Neural cell (in vitro differentiated cells): ENCODE measurements at regions not wholly inside any gene's neighbourhood (a gene's known extent, or its start where the extent isn't known, plus 50 kb on each side); places are given as distances from the start of the nearest gene placed in this dataset.
"Not testable (repeated sequence)": the region's sequence is repeated elsewhere in the genome, so short reads cannot be mapped to it uniquely, and the experiment has no call there.

Source experiments
- H2AFZ ChIP-seq: fragments of 200-600, 300-800 bp; sonication (generic), shearing (Covaris generic); 2 replicates; pipeline ENCODE4 v1.6.0; 2014; ENCODE audit warnings: low read depth, mild to moderate bottlenecking, antibody characterized with exemption, low read length, moderate library complexity
- H3F3A ChIP-seq: fragments of 200-600 bp; shearing (Covaris generic); 2 replicates; pipeline ENCODE4 v1.6.1; 2016; ENCODE audit warnings: mild to moderate bottlenecking, moderate library complexity, mixed read lengths, antibody characterized with exemption, low read length; ENCODE audit not compliant: insufficient read depth, poor library complexity, severe bottlenecking
- H3K27ac ChIP-seq: fragments of 200-600, 300-800 bp; sonication (generic), shearing (Covaris generic); 2 replicates; pipeline ENCODE4 v1.5.1; 2014; ENCODE audit warnings: mild to moderate bottlenecking, low read length, moderate library complexity
- H3K27me3 ChIP-seq: fragments of 300-800, 200-600 bp; sonication (generic), shearing (Covaris generic); 2 replicates; pipeline ENCODE4 v1.6.0; 2014; ENCODE audit warnings: mild to moderate bottlenecking, low read depth, low read length, moderate library complexity; ENCODE audit not compliant: insufficient read depth
- H3K36me3 ChIP-seq: fragments of 300-800, 200-600 bp; sonication (generic), shearing (Covaris generic); 2 replicates; pipeline ENCODE4 v1.5.1; 2014; ENCODE audit warnings: mild to moderate bottlenecking, antibody characterized with exemption, low read length, moderate library complexity; ENCODE audit not compliant: insufficient read depth
- H3K4me2 ChIP-seq: fragments of 300-800, 200-600 bp; sonication (generic), shearing (Covaris generic); 2 replicates; pipeline ENCODE4 v1.6.0; 2014; ENCODE audit warnings: mild to moderate bottlenecking, low read length
- H3K4me3 ChIP-seq: fragments of 300-800, 200-600 bp; sonication (generic), shearing (Covaris generic); 2 replicates; pipeline ENCODE4 v1.5.1; 2014; ENCODE audit warnings: mild to moderate bottlenecking, low read length, moderate library complexity
- H3K79me2 ChIP-seq: fragments of 200-600 bp; shearing (Covaris generic); replicated peaks from 2 replicates; pipeline ENCODE4 v1.6.0; 2014; ENCODE audit warnings: mild to moderate bottlenecking, low read length, moderate library complexity; ENCODE audit not compliant: insufficient read depth
- H3K9ac ChIP-seq: fragments of 300-800, 200-600 bp; sonication (generic), shearing (Covaris generic); 2 replicates; pipeline ENCODE4 v1.6.1; 2016; ENCODE audit warnings: mild to moderate bottlenecking, low read length, mixed read lengths
- H3K9me2 ChIP-seq: fragments of 200-600 bp; shearing (Covaris generic); 2 replicates; pipeline ENCODE4 v1.6.1; 2016; ENCODE audit warnings: mild to moderate bottlenecking, low read length, mixed read lengths; ENCODE audit not compliant: insufficient read depth
- H3K9me3 ChIP-seq: fragments of 200-600, 300-800 bp; sonication (generic), shearing (Covaris generic); 2 replicates; pipeline ENCODE4 v1.6.1; 2016; ENCODE audit warnings: mild to moderate bottlenecking, mixed run types, low read length, moderate library complexity, mixed read lengths
- H4K20me1 ChIP-seq: fragments of 200-600 bp; shearing (Covaris generic); 2 replicates; pipeline ENCODE4 v1.6.1; 2016; ENCODE audit warnings: mild to moderate bottlenecking, mixed run types; ENCODE audit not compliant: insufficient read depth
- CTCF ChIP-seq: fragments of 450-650 bp; IDR thresholded peaks from 2 replicates; pipeline ENCODE4 v1.5.1; 2014; ENCODE audit warnings: antibody characterized with exemption, mild to moderate bottlenecking, moderate library complexity; ENCODE audit not compliant: poor library complexity, severe bottlenecking
- EP300 ChIP-seq: fragments of 450-650 bp; conservative IDR thresholded peaks from 2 replicates; pipeline ENCODE4 v1.6.1; 2014; ENCODE audit warnings: antibody characterized with exemption, mild to moderate bottlenecking, moderate library complexity; ENCODE audit not compliant: poor library complexity, severe bottlenecking
- EZH2 ChIP-seq: fragments of 200-600, 300-800 bp; shearing (Covaris generic), sonication (generic); IDR thresholded peaks from 2 replicates; pipeline ENCODE4 v1.6.1; 2014; ENCODE audit warnings: antibody characterized with exemption, low read length, borderline replicate concordance, mild to moderate bottlenecking; ENCODE audit not compliant: insufficient read depth, poor library complexity, severe bottlenecking
- MXI1 ChIP-seq: fragments of 450-650 bp; conservative IDR thresholded peaks from 2 replicates; pipeline ENCODE4 v1.6.1; 2014; ENCODE audit warnings: antibody characterized with exemption, mild to moderate bottlenecking; ENCODE audit not compliant: poor library complexity, severe bottlenecking
- POLR2AphosphoS5 ChIP-seq: IDR thresholded peaks from 2 replicates; pipeline ENCODE4 v1.6.1; 2012
- RAD21 ChIP-seq: fragments of 450-650 bp; conservative IDR thresholded peaks from 2 replicates; pipeline ENCODE4 v1.6.1; 2014; ENCODE audit warnings: antibody characterized with exemption, mild to moderate bottlenecking, moderate library complexity
- REST ChIP-seq: IDR thresholded peaks from 2 replicates; pipeline ENCODE4 v1.6.1; 2012; ENCODE audit warnings: borderline replicate concordance
- SMC3 ChIP-seq: fragments of 450-650 bp; conservative IDR thresholded peaks from 2 replicates; pipeline ENCODE4 v1.6.1; 2014; ENCODE audit warnings: antibody characterized with exemption, mild to moderate bottlenecking, moderate library complexity; ENCODE audit not compliant: poor library complexity
- TAF1 ChIP-seq: IDR thresholded peaks from 2 replicates; pipeline ENCODE4 v1.6.1; 2012; ENCODE audit warnings: low read depth

- H3K27me3 ChIP-seq = no peaks in the 10 kb centered on the region
- no peak overlapping the region for H3K9ac ChIP-seq
- no peaks in the 10 kb centered on the region for H3K9me2 ChIP-seq
- no peaks in the 10 kb centered on the region for H3F3A ChIP-seq
- no peaks in the 10 kb centered on the region for H3K9me3 ChIP-seq
- H3K36me3 ChIP-seq = no peaks in the 10 kb centered on the region
- no peaks in the 10 kb centered on the region for H4K20me1 ChIP-seq
- H3K4me3 ChIP-seq = no peak overlapping the region
- no peak overlapping the region for H3K27ac ChIP-seq
- TF ChIP-seq POLR2AphosphoS5 = no peak
- TF ChIP-seq RAD21 = no peak
- no peak for TF ChIP-seq EP300
- no peak for TF ChIP-seq EZH2
- no peak for TF ChIP-seq CTCF
- TF ChIP-seq TAF1 = no peak
- no peak for TF ChIP-seq SMC3
- no peak for TF ChIP-seq MXI1
- no peak for TF ChIP-seq REST
- H3K4me2 ChIP-seq = no peak overlapping the region
- H3K79me2 ChIP-seq = no peaks in the 10 kb centered on the region
- H2AFZ ChIP-seq = no peak overlapping the region
Observed at GRCh38 chr2:56590611-56591010, 406.8 kb downstream of the CCDC85A start.

GRCh38 chr2:56606086-56606485 lies 422.3 kb downstream of the CCDC85A start:
- H2AFZ ChIP-seq, H3K27me3 ChIP-seq, H3K9ac ChIP-seq, H3K4me3 ChIP-seq, H3K27ac ChIP-seq, H3K9me2 ChIP-seq, H3F3A ChIP-seq, H3K9me3 ChIP-seq, H3K79me2 ChIP-seq, H3K4me2 ChIP-seq, H3K36me3 ChIP-seq, H4K20me1 ChIP-seq: not testable (repeated sequence)

GRCh38 chr2:56613254-56613653 lies 429.5 kb downstream of the CCDC85A start:
- H3K27ac ChIP-seq = no peak overlapping the region
- H3K4me2 ChIP-seq = no peak overlapping the region
- H3K9me3 ChIP-seq = no peaks in the 10 kb centered on the region
- no peaks in the 10 kb centered on the region for H4K20me1 ChIP-seq
- TF ChIP-seq SMC3 (no peak), POLR2AphosphoS5 (no peak), EZH2 (no peak), REST (no peak), CTCF (no peak), RAD21 (no peak), MXI1 (no peak), TAF1 (no peak), EP300 (no peak)
- no peaks in the 10 kb centered on the region for H3K79me2 ChIP-seq
- H3K4me3 ChIP-seq = no peak overlapping the region
- no peaks in the 10 kb centered on the region for H3F3A ChIP-seq
- H3K9ac ChIP-seq = no peak overlapping the region
- no peaks in the 10 kb centered on the region for H3K9me2 ChIP-seq
- no peak overlapping the region for H2AFZ ChIP-seq
- H3K36me3 ChIP-seq = no peaks in the 10 kb centered on the region
- no peaks in the 10 kb centered on the region for H3K27me3 ChIP-seq
